ENCODE measurements at regions not wholly inside any gene's neighbourhood (a gene's known extent, or its start where the extent isn't known, plus 50 kb on each side); places are given as distances from the start of the nearest gene placed in this dataset.

GRCh38 chr7:13309535-13309934 is 622.1 kb downstream of the ARL4A start:
- DNase-seq (ENCODE audit: low spot score), result no peak
- no peaks in the 10 kb centered on the region for H3K27me3 Mint-ChIP-seq (ENCODE audit: insufficient read depth, low read depth, poor library complexity)
- H3K27ac Mint-ChIP-seq, result no peak overlapping the region
- H3K36me3 Mint-ChIP-seq (ENCODE audit: low read depth), result peaks cover 66% of the 10 kb centered on the region
- H3K4me1 Mint-ChIP-seq, result peaks cover 8% of the 10 kb centered on the region
- no peak overlapping the region for H3K4me3 Mint-ChIP-seq
- no peak for ATAC-seq
- H2AFZ ChIP-seq, result no peak overlapping the region
- H3K79me2 ChIP-seq (replicated peaks; ENCODE audit: insufficient read depth), result no peaks in the 10 kb centered on the region
- no peaks in the 10 kb centered on the region for H3F3A ChIP-seq (replicated peaks; ENCODE audit: low read depth)
- no peak overlapping the region for H3K4me2 ChIP-seq
- H3K27ac ChIP-seq (ENCODE audit: low read depth), result no peak overlapping the region
- H3K4me1 ChIP-seq (ENCODE audit: insufficient read depth), result no peaks in the 10 kb centered on the region
- no peaks in the 10 kb centered on the region for H3K27me3 ChIP-seq (ENCODE audit: insufficient read depth)
- no peaks in the 10 kb centered on the region for H3K9me2 ChIP-seq (ENCODE audit: insufficient read depth)
- TF ChIP-seq CTCF (conservative IDR thresholded peaks at IDR 0.05; ENCODE audit: low read depth in 2 of 2), result no peak
- no peak for TF ChIP-seq POLR2AphosphoS5 (IDR thresholded peaks at IDR 0.05; ENCODE audit: low read depth)
- TF ChIP-seq REST (IDR thresholded peaks at IDR 0.05; ENCODE audit: unreplicated experiment), result no peak
- no peak for TF ChIP-seq ZNF462 (CRISPR knock-in tag; IDR thresholded peaks at IDR 0.05)
- TF ChIP-seq CREB1 (CRISPR knock-in tag; IDR thresholded peaks at IDR 0.05; ENCODE audit: low read depth), result no peak
- no peak for TF ChIP-seq ETS1 (IDR thresholded peaks at IDR 0.05)
- no peak for TF ChIP-seq JUNB (IDR thresholded peaks at IDR 0.05; ENCODE audit: unreplicated experiment)
- TF ChIP-seq ZNF331 (CRISPR knock-in tag; IDR thresholded peaks at IDR 0.05; ENCODE audit: low read depth), result no peak
- TF ChIP-seq STAT1 (IDR thresholded peaks at IDR 0.05; ENCODE audit: unreplicated experiment), result no peak
- no peak for TF ChIP-seq EZH2phosphoT487 (IDR thresholded peaks at IDR 0.05; ENCODE audit: unreplicated experiment)
- TF ChIP-seq EZH2 (IDR thresholded peaks at IDR 0.05; ENCODE audit: low read depth, unreplicated experiment), result no peak
- no peak for TF ChIP-seq NANOG (IDR thresholded peaks at IDR 0.05; ENCODE audit: borderline replicate concordance)
- H3K4me3 ChIP-seq, result no peak overlapping the region
- H4K20me1 ChIP-seq (replicated peaks; ENCODE audit: insufficient read depth), result no peaks in the 10 kb centered on the region
- peaks cover 24% of the 10 kb centered on the region for H3K36me3 ChIP-seq (ENCODE audit: insufficient read depth)
- H3K9me3 Mint-ChIP-seq, result peaks cover 80% of the 10 kb centered on the region

Data from GM23338 (cell line).